ENCODE measurements at regions not wholly inside any gene's neighbourhood (a gene's known extent, or its start where the extent isn't known, plus 50 kb on each side); places are given as distances from the start of the nearest gene placed in this dataset.
"Not testable (repeated sequence)": the region's sequence is repeated elsewhere in the genome, so short reads cannot be mapped to it uniquely, and the experiment has no call there.

DNA sequence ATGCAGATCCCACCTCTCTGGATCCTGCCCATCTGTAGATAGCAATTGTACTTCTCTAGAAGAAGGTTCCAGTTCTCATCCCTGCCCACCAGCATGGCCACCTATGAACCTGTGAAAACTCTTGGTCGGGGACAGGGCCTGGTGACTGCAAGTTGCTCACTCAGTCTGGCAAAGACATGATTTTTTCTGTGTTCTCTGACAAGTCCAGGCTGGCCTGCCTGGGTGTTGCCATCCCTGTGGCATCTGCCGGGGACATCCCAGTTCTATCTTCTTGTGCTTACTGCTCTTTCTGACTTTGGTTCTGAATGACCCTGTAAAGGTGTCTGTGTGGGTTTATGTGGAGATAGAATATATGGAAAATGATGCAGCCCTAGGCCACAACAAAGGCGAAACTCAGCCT lies 545.8 kb downstream of the INSC start:
- DNase-seq (ENCODE audit: low read depth), result no peak

DNA sequence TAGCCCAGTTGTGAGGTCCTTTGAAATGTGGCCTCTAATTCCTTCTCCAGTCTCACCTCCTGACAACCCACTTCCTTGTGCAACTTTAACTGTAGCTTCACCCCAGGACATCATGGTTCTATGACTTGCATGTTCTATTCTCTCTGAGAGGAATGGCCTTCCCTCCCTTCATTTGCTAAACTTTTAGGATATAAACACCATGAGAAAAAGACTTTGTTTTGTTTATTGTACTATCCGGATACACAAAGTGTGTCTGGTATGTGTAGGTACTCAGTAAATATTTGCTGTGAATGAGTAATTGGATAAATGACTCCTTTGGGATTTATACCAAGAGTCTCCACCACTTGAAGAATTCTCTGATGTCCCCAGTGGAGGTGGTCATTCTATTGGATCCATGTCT lies 547.6 kb downstream of the INSC start:
- no peak for DNase-seq (ENCODE audit: low read depth)

DNA sequence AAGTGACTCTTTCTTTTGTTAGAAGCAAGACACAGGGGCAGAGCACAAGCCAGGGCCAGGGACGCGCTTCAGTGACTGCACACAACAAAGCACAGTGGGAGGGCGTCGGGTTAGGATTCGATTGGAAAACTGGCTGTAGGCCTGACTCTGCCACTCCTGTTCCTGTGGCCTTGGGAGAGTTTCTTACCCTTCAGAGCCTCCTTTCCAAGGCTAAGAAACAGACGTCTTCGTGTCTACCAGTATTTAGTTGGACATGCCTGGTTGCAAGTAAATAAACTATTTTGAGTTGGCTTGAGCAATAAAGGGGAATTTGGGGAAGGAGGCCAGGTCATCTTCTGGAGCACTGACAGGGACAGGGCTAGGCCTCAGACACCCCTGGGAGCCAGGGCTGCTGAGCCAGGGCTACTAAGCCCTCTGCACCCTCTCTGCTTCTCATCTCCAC lies 549.1 kb downstream of the INSC start:
- DNase-seq (ENCODE audit: low read depth), result no peak

DNA sequence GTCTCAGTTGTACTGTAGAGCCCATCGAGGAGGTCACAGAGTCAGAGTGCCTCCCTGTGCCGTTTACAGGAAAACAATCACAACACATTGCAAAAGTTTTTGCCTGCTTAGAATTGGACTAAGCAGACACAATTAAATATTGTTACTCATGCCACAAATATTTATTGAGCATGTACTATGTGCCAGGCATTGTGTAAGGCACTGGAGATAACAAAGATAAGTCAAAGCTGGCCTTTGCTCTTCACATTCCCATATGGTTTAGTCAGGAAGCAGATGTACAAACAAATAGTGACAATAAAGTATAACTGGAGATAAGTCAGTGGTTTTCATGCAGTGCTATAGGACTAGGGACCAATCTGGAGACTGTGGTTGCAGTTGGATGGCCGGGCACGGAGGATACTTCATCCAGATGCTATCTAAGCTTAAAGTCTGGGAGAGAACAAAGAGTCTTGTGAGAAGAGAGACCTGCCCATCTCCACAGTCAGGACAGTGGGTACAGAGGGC lies 550.7 kb downstream of the INSC start:
- DNase-seq (ENCODE audit: low read depth), result no peak

DNA sequence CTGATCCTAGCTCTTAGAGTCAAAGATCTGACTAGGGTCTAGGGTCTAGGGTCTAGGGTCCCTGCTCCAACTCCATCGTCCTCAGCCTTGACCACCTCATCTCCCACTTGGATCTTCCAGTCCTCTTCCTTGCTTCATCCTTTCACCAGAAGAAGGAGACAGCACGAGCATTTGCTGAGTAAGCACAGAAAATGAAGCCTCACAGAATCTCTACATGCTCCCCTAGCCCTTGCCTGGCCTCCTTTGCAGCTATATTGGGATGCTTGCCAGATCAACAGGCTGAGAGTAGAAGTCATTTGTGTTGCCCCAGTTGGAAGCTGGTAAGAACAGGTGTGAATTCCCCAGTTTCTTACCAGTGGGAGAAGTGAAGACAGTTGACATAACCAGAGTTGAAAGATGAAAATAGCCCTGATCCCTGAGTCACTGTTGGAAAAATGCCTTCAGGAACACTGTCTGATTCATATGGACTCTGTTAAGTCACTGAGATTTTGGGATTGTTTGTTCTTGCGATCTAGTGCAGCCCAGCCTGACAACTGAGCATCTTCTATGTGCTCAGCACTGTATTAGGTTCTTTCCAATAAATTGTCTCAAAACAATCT lies 552.5 kb downstream of the INSC start:
- DNase-seq (ENCODE audit: low read depth), result no peak

DNA sequence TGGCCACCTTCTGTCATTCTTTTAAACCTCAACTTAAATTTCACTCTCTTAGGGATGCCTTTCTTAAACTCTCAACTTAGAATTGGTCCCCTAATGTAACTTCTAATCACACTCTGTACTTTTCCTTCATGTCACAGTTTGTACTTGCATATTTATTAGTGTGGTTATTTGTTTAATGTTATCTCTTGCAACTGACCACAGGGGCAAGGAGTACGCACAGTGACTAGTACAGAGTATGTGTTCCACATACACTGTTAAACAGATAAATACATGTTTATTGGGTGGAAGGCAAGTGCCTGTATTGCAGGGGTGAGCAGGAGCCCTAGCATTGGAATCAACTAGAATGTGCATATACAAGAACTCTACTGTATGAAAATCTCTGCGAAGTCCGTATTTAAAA lies 554.0 kb downstream of the INSC start:
- DNase-seq (ENCODE audit: low read depth), result no peak

DNA sequence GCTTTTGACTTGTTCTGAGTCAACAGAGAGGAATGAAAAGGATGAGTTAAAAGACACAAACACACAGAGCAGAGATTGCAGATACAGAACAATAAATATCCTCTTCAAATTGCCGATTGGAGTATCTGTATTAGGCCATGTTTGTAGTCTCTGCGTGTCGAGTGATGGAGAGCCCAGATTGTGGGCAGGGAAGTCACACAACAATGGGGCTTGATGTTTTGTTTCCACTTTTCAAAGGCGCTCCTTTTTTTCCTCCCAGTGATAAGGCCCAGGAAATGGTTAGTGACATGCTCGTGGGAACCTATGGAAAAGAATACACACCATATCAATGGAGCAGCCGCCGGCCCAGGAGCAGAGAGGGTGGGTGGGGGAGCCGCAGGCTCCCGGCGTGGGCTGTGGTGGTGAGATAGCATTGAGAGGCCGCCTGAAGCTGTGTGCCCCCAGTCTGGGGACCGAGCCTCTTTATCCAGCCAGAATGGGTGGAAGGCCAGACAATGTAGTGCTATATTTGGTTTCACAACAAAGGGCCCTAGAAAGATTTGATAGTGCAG lies 555.9 kb downstream of the INSC start:
- DNase-seq (ENCODE audit: low read depth), result no peak

DNA sequence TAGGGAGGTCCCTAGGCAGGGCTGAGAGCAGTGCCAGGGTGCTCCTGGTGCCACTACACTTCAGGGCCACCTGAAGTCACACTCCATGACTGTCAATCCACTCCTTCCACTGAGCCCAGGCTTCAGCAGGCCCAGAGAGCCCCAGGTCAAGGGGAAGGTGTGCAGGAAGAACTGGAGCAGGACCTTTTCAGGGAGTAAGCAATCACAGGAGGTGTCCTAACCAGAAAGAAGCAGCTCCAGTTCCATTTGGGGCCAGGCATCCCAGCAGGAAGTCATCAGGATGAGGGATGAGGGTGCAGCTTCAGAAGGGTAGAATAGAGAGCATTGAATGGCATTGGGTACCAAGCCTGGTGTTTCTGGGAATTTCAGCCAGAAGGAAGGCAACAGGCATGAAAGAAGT lies 556.5 kb downstream of the INSC start:
- DNase-seq (ENCODE audit: low read depth), result no peak

DNA sequence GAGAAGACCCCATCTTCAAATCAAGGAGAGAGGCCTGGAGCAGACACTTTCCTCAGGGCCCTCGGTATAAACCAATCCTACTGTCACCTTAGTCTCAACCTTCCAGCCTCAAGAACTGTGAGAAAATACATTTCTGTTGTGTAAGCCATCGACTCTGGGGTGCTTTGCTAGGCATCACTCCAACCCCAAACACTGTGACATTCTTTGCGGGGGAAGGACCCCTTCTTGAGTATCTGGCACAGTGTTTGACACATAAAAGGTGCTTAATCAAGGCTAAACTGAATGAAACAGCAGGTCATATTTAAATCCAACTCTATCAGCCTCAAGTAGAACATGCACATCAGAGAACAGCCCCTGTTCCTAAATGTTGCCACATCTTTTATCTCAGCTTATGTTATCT lies 558.1 kb downstream of the INSC start:
- DNase-seq (ENCODE audit: low read depth), result no peak

DNA sequence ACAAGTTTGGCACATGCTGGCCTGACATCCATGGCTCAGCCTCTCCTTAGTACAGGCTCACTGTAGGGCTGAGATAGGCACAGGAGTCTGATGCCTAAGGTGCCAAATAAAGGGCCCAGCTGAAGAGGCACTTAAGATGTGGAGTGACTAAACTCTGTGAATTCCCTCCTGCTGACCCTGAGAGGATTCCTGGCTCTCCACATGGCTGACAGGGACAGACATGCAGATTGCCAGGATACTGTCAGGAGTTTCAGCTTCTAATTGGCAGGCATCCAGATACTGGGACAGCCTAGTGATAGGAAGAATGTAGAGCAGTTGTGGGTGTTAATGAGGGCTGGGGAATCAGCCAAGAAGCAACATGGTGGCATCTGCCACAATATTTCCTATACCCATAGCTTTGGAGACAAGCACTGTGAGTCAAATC lies 558.7 kb downstream of the INSC start:
- no peak for DNase-seq (ENCODE audit: low read depth)

DNA sequence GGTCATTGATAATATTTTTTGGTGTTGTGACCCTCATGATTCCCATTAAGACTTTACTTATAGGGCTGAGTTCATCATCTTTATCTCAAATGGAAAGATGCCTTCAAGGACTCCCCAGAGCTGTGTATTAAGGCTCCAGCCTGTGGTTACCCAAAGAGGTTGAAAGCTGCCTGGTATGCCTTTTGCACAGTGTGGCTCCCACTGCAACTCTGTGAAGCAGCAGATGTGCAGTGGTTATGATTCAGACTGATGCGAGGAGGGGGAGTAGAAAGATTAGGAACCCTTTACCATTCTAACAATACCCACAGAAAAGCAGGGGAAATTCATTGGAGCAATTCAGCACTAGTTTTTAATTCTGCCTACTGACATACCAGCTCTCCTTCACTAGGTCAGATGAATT lies 560.0 kb downstream of the INSC start:
- DNase-seq (ENCODE audit: low read depth), result no peak

DNA sequence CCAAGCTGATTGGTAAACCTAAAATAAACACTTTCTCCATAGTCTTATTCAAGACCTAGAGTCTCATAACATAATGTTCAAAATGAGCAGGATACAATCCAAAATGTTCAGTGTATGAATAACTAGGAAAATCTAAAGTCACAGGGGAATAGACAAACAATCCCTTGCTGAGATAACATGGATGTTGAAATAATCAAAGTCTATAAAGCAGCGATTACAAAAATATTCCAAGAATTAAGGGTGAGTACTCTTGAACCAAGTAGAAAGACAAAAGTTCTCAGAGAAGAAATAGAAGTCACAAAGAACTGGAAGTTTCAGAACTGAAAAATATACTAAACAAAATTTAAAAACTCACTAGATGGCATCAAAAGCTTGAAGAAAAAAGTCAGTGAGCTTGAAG lies 561.0 kb downstream of the INSC start:
- DNase-seq (ENCODE audit: low read depth), result no peak

DNA sequence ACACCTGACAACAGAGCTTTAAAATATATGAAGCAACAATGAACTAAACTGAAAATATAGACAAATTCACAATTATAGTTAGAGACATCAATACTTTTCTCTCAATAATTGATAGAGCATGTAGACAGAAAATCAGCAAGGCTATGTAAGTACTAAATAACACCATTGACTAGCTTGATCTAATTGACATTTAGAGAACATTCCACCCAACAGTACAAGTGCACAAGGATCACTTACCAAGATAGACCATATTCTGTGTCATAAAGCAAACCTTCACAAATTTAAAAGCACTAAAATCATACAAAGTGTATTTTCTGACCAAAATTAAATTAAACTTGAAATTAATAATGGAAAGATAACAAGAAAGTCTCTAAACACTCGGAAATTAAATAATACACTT lies 562.5 kb downstream of the INSC start:
- DNase-seq (ENCODE audit: low read depth), result no peak

DNA sequence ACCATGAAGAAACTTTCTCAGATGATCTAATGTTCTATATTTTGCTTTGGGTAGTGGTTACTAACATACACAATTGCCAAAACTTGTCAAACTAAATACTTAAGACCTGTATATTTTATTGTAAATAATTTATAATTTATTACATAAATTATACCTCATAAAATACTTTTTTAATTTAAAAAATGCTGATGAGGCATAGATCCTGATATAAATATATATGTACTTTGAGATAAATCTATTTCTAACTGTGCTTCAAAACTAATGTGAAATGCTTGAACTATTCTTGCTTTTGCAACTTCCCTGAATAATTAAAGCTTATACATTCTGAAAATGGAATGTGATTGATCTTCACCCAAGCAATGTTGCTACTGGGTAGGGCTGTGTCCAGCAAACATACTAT lies 568.8 kb downstream of the INSC start:
- no peak for DNase-seq (ENCODE audit: low read depth)

DNA sequence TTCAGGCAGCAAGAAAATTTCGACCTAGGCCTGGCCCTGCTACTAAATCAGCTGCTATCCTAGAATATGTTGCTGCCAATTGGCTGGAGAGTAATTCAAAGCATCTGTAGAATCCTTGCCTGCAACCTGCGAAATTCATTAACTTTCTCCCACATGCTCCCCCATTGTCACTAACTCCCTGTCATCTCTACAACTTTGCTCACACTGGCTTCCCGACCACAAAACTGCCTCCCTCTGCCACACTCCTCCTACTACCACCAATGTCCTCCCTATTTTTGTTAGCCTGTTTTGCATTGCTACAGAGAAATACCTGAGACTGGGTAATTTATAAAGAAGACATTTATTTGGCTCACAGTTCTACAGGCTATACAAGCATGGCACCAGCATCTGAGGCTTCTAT lies 570.6 kb downstream of the INSC start:
- DNase-seq (ENCODE audit: low read depth), result no peak

DNA sequence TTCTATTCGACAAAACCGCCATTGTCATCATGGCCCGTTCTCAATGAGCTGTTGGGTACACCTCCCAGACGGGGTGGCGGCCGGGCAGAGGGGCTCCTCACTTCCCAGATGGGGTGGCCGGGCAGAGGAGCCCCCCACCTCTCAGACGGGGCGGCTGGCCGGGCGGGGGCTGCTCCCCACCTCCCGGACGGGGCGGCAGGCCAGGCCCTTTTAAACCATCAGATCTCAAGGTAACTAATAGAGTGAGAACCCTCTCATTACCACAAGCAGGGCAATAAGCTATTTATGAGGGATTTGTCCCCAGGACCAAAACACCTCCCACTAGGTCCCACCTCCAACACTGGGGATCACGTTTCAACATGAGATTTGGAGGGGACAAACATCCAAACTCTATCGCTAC lies 571.5 kb downstream of the INSC start:
- DNase-seq (ENCODE audit: low read depth), result not testable (repeated sequence)

DNA sequence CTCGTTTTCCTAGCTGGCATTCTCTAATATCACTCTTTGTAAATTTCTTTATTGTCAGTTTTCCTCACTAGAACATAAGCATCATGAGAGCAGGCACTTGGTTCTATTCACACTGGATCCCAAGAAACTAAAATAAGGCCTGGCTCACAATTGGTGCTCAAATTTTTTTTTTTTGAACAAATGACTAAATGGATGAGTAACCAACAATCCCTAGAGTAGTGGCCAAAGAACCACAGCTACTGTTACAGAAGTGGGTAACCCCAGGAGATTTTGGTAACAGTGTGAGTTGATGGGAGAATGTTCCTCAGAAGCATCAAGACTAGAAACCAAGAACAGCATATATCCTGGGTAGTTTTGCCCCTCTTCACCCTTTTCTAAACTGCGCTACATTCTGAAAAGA lies 572.6 kb downstream of the INSC start:
- no peak for DNase-seq (ENCODE audit: low read depth)

DNA sequence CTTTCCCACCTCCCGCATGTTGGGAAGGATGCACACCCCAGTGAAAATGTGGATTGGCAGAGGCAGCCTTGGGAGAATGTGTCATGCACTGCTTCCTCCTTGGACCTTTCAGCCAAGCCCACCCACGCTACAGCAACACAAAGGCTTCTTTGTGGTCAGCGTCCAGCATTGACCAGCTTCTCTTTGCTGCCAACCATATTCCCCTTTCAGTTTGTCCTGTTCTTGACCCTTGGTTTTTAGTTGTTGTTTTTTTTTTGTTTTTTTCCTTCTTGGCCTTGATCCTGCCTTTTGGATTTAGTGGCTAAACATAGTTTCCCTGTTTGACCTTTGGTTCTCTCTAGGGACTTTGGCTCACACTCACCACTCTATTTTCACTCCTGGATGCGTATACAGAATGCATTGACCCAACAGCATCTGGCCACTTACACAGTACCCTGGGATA lies 573.6 kb downstream of the INSC start:
- no peak for DNase-seq (ENCODE audit: low read depth)

DNA sequence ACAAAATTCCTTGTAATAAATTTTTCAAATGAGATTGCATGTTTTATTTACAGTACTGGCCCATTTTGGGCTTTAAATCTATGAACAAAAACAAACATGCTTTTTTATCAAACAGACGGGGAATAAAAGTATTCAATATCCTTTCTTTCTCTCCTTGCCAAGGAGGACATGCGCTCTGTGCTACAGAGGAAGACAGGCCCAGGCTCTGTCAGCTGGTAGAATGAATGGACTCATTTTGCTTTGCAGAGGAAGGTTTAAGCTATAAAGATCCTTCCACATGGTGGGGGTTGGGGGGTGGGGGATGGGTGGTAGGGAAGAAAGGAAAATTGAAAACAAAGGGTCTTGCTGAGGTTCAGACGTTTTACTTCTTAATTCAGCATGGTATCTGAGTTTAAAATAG lies 575.6 kb downstream of the INSC start:
- DNase-seq (ENCODE audit: low read depth), result no peak

DNA sequence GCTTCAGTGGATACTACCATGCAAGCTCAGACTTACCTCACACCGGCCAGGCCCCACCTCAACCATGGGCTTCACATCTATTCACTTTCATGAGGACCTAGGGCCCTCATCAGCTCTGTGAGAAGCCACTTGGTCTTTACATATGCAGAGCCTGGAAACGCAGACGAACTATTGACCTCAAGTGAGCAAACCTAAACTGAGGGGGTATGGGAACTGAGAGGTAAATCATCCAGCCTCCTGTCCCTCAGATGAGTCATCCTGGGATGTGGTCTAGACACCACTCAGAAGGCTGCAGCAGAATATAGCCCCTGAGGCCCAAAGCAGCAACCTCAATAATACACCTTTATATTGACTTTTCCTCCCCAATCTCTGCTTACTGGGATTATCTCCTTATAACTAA lies 578.0 kb downstream of the INSC start:
- no peak for DNase-seq (ENCODE audit: low read depth)

DNA sequence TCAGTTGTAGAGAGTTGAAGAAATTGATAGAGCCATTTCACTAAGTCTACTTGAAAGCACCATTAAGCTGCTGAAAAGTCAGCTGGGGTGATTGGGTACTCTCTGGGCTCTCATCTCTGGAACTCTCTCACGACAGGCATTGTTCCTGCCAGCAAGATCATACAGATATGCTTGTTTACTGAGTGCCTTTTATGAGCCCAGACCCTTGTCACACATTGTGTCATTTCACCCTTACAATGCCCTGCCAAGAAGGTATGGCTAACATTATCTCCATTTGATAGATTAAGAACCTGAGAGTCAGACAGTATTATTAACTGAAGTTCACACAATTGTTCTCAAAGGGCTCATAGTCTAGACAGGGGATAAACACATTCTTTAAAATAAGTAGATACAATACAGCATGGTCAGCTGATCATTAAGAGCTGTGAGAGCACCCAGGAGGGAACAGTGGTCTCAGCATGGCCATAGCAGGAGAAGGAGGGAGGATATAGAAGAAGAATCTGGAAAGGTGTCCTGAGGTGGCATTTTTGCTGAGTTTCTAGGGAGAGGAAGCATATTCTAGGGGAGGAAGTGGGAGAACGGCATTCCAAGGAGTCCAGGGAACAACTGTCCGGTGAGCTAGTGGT lies 580.5 kb downstream of the INSC start:
- no peak for DNase-seq (ENCODE audit: low read depth)

DNA sequence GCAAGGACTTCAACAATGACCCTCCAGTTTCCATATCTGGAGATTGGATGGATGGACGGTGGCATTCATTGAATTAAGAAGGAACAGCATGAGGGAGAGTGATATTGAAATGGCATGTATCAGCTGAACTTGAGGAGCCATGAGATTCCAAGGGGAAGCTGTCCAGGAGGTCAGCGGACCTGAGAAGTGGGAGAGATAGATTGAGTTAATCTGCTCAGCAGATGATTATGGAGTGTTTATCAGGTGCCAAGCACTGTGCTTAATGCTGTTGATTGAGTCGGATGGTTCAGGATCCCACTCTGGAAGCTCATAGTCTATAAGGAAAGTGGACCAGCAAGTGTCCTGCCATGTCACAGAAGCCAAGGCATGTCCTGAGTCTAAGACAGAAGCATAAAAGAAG lies 581.3 kb downstream of the INSC start:
- no peak for DNase-seq (ENCODE audit: low read depth)

DNA sequence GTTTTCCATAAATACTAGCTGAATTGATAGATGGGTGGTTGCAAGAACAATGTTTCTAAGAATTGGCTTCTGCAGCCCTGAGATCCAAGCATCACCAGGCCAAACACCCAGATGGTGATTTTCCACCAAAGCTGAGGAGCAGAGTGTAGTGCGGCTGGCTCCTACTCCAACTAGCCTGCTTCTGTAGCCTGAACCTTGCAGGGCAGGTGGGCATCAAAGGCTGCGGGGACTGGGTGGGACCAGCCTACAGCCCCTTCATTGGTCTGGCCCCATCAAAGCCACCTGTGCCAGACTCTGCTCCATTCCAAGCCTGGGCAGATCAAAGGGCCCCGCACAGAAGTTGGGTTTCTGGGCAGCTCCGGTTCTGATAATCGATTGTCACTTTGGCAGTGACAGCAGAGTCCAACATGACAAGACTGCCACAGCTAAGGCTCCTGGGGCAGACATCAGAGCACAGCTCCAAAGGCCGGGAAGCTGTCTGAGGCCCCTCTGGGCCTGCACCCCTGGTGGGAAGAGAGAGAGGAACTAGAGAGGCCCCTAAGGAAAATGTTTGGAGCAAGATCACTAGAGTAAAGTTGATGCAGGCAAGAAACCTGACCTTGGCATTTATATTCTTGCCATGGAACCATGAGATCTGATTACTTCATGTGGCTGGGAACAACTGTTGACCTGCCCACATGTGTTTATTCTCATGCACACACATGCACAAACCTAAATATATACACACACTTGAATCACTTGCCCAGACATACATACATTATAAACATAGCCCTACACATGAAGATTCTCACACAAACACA lies 582.9 kb downstream of the INSC start:
- DNase-seq (ENCODE audit: low read depth), result no peak

All from activated T-helper 1 cell treated with Interleukin-2 at 50 U/mL for 16 hours (primary cell).